Vagina (tissue), 2 donors: ENCODE measurements at regions not wholly inside any gene's neighbourhood (a gene's known extent, or its start where the extent isn't known, plus 50 kb on each side); places are given as distances from the start of the nearest gene placed in this dataset.

Experiments
- DNase-seq, 2 donors: peaks; one replicate each; pipeline ENCODE4 v3.0.0-alpha.2; 2017; ENCODE audit errors: extremely low spot score in 2 of 2
- H3K27ac ChIP-seq: fragments of 200-600 bp; sonication (generic); one replicate; pipeline ENCODE4 v1.5.1; 2019
- H3K27me3 ChIP-seq: fragments of 200-600 bp; sonication (generic); one replicate; pipeline ENCODE4 v1.5.1; 2019
- H3K36me3 ChIP-seq, 2 donors: fragments of 200-600 bp; sonication (generic); one replicate each; pipeline ENCODE4 v1.5.1; 2017 to 2019
- H3K4me1 ChIP-seq: fragments of 200-600 bp; sonication (generic); one replicate; pipeline ENCODE4 v1.5.1; 2019
- H3K4me3 ChIP-seq, 2 donors: fragments of 200-600 bp; sonication (generic); 1 replicate in 1 of 2; 2 replicates in 1 of 2; pipeline ENCODE4 v1.5.1; 2016 to 2019
- H3K9me3 ChIP-seq: fragments of 200-600 bp; sonication (generic); one replicate; pipeline ENCODE4 v1.5.1; 2019
- POLR2A ChIP-seq, 2 donors: fragments of 450-650 bp; IDR thresholded peaks; one replicate each; pipeline ENCODE4 v1.6.1; 2017; ENCODE audit warnings: antibody characterized with exemption in 2 of 2, mild to moderate bottlenecking in 2 of 2, moderate library complexity in 2 of 2
- POLR2AphosphoS5 ChIP-seq, 2 donors: sonication (generic); formaldehyde crosslinking; IDR thresholded peaks; one replicate each; pipeline ENCODE4 v1.9.0; 2017; ENCODE audit warnings: antibody characterized with exemption in 2 of 2, mild to moderate bottlenecking in 2 of 2, low read depth in 1 of 2; ENCODE audit not compliant: insufficient read depth in 1 of 2
- intact Hi-C: fragments of 100-400 bp; cut with DNase I; formaldehyde crosslinking; loops from one replicate; pipeline ENCODE4 v1.15.1; 2023
- TF ChIP-seq, protein P1 (sequence below), 3 experiments: fragments of 450-650 bp in 2 of 3; fragments of 200-600 bp in 1 of 3; sonication (generic) in 1 of 3; IDR thresholded peaks; one replicate each; pipeline ENCODE4 v1.5.1; 2017 to 2019; ENCODE audit warnings: antibody characterized with exemption in 3 of 3, mild to moderate bottlenecking in 2 of 3, moderate library complexity in 2 of 3

DNA sequence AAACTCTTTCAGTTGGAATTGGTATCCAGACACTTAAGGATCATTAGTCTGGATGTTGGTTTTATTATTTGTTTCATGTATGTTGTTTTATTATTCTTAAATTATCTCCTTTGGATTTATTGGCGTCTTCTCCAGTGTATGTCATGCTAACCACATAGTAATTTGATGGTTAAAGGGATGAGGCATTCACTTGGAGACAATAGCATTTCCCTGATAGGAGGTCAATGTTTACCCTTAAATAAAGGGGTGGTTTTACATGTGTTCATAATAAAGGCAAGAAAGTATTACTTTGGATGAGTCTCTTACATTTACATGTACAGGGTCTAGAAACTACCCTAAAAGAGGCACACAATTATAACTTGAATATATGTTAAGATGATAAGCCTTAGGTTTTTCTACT, 51.2 kb upstream of the RNF144B start:
- Histone ChIP-seq H3K36me3 (no peaks in the 10 kb centered on the region), H3K9me3 (no peaks in the 10 kb centered on the region), H3K27me3 (no peaks in the 10 kb centered on the region), H3K4me3 (no peak overlapping the region), H3K27ac (no peak overlapping the region), H3K4me1 (no peaks in the 10 kb centered on the region)
- no peak for DNase-seq
- TF ChIP-seq, protein P1, sequence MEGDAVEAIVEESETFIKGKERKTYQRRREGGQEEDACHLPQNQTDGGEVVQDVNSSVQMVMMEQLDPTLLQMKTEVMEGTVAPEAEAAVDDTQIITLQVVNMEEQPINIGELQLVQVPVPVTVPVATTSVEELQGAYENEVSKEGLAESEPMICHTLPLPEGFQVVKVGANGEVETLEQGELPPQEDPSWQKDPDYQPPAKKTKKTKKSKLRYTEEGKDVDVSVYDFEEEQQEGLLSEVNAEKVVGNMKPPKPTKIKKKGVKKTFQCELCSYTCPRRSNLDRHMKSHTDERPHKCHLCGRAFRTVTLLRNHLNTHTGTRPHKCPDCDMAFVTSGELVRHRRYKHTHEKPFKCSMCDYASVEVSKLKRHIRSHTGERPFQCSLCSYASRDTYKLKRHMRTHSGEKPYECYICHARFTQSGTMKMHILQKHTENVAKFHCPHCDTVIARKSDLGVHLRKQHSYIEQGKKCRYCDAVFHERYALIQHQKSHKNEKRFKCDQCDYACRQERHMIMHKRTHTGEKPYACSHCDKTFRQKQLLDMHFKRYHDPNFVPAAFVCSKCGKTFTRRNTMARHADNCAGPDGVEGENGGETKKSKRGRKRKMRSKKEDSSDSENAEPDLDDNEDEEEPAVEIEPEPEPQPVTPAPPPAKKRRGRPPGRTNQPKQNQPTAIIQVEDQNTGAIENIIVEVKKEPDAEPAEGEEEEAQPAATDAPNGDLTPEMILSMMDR (IDR thresholded peaks at IDR 0.05) = no peak
- TF ChIP-seq POLR2AphosphoS5 (IDR thresholded peaks at IDR 0.05; ENCODE audit: insufficient read depth in 1 of 2, low read depth in 1 of 2) = no peak
- no peak for TF ChIP-seq POLR2A (IDR thresholded peaks at IDR 0.05)
- intact Hi-C loops = no loop called here

DNA sequence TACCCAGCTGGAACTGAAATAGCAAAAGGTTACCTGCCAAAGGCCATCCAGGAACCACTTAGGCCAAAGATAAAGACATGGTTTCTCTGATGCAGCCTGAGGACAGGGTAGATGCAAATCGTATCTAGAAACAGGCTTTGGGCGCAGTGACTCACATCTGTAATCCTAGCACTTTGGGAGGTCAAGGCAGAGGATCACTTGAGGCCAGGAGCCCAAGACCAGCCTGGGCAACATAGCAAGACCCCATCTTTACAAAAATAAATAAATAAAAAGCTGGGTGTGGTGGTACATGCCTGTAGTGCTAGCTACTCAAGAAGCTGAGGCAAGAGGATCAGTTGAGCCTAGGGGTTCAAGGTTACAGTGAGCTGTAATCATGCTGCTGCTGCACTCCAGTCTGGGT, 52.9 kb upstream of the RNF144B start:
- Histone ChIP-seq H3K4me1 (no peaks in the 10 kb centered on the region), H3K36me3 (no peaks in the 10 kb centered on the region), H3K4me3 (no peak overlapping the region), H3K27ac (no peak overlapping the region), H3K27me3 (no peaks in the 10 kb centered on the region), H3K9me3 (no peaks in the 10 kb centered on the region)
- intact Hi-C loops = no loop called here
- DNase-seq = no peak
- TF ChIP-seq POLR2AphosphoS5 (IDR thresholded peaks at IDR 0.05; ENCODE audit: insufficient read depth in 1 of 2, low read depth in 1 of 2) (no peak), POLR2A (IDR thresholded peaks at IDR 0.05) (no peak)
- TF ChIP-seq, protein P1 (IDR thresholded peaks at IDR 0.05) = no peak

DNA sequence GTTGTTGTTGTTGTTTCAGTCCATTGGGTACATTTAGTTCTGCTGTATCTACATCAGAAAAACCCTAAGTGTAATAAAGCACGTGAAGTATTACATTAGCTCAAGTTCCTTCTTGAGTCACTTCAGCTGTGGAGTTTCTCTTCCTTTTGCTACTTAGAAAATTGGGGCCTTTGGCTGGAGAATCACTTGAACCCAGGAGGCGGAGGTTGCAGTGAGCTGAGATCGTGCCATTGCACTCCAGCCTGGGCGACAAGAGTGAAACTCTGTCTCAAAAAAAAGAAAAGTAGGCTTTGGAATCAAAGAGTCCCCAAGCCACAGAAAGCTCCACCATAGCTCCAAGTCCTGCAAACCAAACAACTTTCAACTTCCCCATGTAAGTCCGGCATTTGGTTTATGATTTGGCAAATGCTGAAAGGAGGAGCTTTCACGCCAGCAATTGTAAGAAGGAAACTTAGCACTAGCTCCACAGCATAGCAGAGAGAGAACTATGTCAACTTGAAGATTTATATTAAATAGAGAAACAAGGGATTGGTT, 56.5 kb upstream of the RNF144B start:
- intact Hi-C loops = no loop called here
- DNase-seq = no peak
- no peak for TF ChIP-seq POLR2AphosphoS5 (IDR thresholded peaks at IDR 0.05; ENCODE audit: insufficient read depth in 1 of 2, low read depth in 1 of 2)
- TF ChIP-seq, protein P1 (IDR thresholded peaks at IDR 0.05) = no peak
- TF ChIP-seq POLR2A (IDR thresholded peaks at IDR 0.05) = no peak
- Histone ChIP-seq H3K4me3 (no peak overlapping the region), H3K27me3 (no peaks in the 10 kb centered on the region), H3K36me3 (no peaks in the 10 kb centered on the region), H3K27ac (no peak overlapping the region), H3K4me1 (no peaks in the 10 kb centered on the region), H3K9me3 (no peaks in the 10 kb centered on the region)

DNA sequence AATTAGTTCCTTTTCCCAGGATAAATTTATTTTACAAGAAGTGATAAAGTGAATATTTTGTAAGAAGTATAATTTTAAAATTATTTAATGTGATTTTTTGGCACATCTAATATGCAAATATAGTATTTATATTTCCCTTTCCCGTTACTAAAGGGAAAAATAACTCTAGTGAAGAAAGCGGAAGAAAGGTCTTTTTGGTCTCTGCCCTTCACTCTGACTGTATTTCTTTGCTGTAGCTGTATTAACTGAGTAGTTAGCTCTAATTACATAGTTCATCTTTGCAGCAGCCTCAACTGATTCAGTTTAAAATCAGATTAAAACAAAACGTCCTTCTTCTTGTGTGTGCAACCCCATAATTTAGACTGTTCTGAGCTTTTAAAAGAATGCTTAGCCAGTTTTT, 57.4 kb upstream of the RNF144B start:
- Histone ChIP-seq H3K4me1 (no peaks in the 10 kb centered on the region), H3K4me3 (no peak overlapping the region), H3K36me3 (no peaks in the 10 kb centered on the region), H3K27me3 (no peaks in the 10 kb centered on the region), H3K27ac (no peak overlapping the region), H3K9me3 (no peaks in the 10 kb centered on the region)
- TF ChIP-seq POLR2AphosphoS5 (IDR thresholded peaks at IDR 0.05; ENCODE audit: insufficient read depth in 1 of 2, low read depth in 1 of 2) = no peak
- TF ChIP-seq, protein P1 (IDR thresholded peaks at IDR 0.05) = no peak
- TF ChIP-seq POLR2A (IDR thresholded peaks at IDR 0.05) = no peak
- intact Hi-C loops = no loop called here
- DNase-seq = no peak

DNA sequence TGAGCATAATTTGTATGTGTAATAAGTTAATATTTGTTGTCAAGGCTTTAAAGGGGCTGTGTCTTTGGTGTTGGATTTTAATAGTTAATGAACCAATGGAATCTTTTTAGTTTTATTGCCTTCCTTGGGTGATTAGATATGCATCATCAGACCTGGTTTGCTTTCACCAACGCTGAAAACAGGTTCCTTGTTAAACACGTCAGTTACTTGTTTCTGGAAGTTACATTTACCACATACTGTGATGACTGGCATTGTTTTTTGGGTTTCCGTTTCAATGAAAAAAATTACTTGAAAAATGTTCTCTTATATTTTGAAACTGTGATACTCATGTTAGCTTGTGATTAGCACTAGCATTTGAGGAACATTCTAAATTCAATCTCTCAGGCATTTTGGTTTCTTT, 58.6 kb upstream of the RNF144B start:
- TF ChIP-seq, protein P1 (IDR thresholded peaks at IDR 0.05) = no peak
- no peak for TF ChIP-seq POLR2A (IDR thresholded peaks at IDR 0.05)
- intact Hi-C loops = no loop called here
- Histone ChIP-seq H3K27ac (peak overlapping the region; percentile 17), H3K27me3 (no peaks in the 10 kb centered on the region), H3K9me3 (no peaks in the 10 kb centered on the region), H3K36me3 (no peaks in the 10 kb centered on the region), H3K4me1 (no peaks in the 10 kb centered on the region), H3K4me3 (no peak overlapping the region)
- DNase-seq = no peak
